Endothelial cell (in vitro differentiated cells): ENCODE measurements at regions not wholly inside any gene's neighbourhood (a gene's known extent, or its start where the extent isn't known, plus 50 kb on each side); places are given as distances from the start of the nearest gene placed in this dataset.

ENCODE experiments used
- DNase-seq: peaks from one replicate; pipeline ENCODE4 v3.0.0; 2021; ENCODE audit warnings: low spot score
- H3K27ac Mint-ChIP-seq: one replicate; pipeline ENCODE4 v1.8.0; 2021; ENCODE audit warnings: mixed read lengths, inconsistent platforms; ENCODE audit not compliant: unreplicated experiment
- H3K27me3 Mint-ChIP-seq: one replicate; pipeline ENCODE4 v1.8.0; 2021; ENCODE audit warnings: mild to moderate bottlenecking, moderate library complexity, mixed read lengths, inconsistent platforms; ENCODE audit not compliant: unreplicated experiment
- H3K36me3 Mint-ChIP-seq: one replicate; pipeline ENCODE4 v1.8.0; 2021; ENCODE audit warnings: mild to moderate bottlenecking, low read depth, mixed read lengths, inconsistent platforms; ENCODE audit not compliant: unreplicated experiment
- H3K4me1 Mint-ChIP-seq: one replicate; pipeline ENCODE4 v1.8.0; 2021; ENCODE audit warnings: mild to moderate bottlenecking, mixed read lengths, inconsistent platforms; ENCODE audit not compliant: unreplicated experiment
- H3K4me3 Mint-ChIP-seq: one replicate; pipeline ENCODE4 v1.8.0; 2021; ENCODE audit warnings: mild to moderate bottlenecking, mixed read lengths, inconsistent platforms; ENCODE audit not compliant: unreplicated experiment
- H3K9me3 Mint-ChIP-seq: one replicate; pipeline ENCODE4 v1.8.0; 2021; ENCODE audit warnings: mixed read lengths, inconsistent platforms; ENCODE audit not compliant: unreplicated experiment
- TF ChIP-seq, protein P1 (sequence below): fragments of 200-600 bp; sonication (generic); IDR thresholded peaks from one replicate; pipeline ENCODE4 v1.5.0; 2021; ENCODE audit warnings: antibody characterized with exemption; ENCODE audit not compliant: unreplicated experiment

DNA sequence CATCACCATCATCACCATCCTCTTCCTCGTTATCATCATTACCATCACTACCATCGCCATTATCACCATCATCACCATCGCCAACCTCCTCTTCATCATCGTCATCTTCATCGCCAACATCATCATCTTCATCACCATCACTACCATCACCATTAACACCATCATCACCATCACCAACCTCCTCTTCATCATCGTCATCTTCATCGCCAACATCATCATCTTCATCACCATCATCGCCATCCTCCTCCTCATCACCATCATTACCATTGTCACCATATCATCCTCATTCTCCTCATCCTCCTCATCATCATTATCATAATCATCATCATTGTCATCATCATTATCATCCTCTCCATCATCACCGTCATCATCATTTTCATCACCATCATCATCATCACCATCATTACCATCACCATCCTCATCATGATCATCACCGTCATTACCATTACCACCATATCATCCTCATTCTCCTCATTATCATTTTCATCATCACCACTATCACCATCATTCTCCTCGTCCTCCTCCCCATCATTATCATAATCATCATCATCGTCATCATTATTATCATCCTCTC lies 1498.7 kb downstream of the TBC1D22A start:
- H3K9me3 Mint-ChIP-seq = no peaks in the 10 kb centered on the region
- no peak overlapping the region for H3K27ac Mint-ChIP-seq
- peaks cover 2% of the 10 kb centered on the region for H3K27me3 Mint-ChIP-seq
- H3K36me3 Mint-ChIP-seq = no peaks in the 10 kb centered on the region
- TF ChIP-seq, protein P1, sequence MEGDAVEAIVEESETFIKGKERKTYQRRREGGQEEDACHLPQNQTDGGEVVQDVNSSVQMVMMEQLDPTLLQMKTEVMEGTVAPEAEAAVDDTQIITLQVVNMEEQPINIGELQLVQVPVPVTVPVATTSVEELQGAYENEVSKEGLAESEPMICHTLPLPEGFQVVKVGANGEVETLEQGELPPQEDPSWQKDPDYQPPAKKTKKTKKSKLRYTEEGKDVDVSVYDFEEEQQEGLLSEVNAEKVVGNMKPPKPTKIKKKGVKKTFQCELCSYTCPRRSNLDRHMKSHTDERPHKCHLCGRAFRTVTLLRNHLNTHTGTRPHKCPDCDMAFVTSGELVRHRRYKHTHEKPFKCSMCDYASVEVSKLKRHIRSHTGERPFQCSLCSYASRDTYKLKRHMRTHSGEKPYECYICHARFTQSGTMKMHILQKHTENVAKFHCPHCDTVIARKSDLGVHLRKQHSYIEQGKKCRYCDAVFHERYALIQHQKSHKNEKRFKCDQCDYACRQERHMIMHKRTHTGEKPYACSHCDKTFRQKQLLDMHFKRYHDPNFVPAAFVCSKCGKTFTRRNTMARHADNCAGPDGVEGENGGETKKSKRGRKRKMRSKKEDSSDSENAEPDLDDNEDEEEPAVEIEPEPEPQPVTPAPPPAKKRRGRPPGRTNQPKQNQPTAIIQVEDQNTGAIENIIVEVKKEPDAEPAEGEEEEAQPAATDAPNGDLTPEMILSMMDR = no peak
- no peak overlapping the region for H3K4me3 Mint-ChIP-seq
- no peak for DNase-seq
- no peaks in the 10 kb centered on the region for H3K4me1 Mint-ChIP-seq

DNA sequence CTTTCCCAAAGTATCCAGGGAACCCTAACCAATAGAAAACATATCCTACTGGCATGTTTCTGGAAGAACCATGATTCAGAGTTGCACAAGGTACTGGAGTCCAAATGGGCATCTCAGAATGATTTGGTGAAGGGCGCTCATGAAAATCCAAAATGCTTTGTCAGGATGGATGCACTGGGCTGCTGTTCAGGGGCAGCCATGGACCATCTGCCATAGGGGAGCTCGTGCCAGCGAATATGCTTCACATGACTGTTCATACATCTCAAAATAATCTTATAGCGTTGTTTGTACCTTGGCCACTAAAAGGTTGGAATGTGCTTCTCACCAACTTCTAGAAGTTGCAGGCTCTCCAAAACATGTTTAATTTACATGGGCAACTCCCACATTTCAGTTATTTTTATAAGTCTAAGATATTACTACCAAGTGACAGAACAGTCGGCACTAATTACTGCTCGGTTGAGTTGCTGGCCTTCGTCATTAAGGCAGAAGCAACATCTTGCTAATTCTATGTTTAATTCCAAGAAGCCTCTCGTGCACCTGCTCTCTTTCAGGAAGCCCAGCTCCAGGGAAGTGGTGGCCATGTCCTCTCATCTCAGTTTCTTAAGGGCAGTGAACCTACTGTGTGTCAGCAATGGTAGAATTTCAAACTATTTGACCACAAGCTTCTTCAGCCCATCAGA lies 1497.7 kb downstream of the TBC1D22A start:
- Mint-ChIP-seq H3K36me3 (no peaks in the 10 kb centered on the region), H3K27ac (no peak overlapping the region), H3K4me1 (no peaks in the 10 kb centered on the region), H3K27me3 (peaks cover 2% of the 10 kb centered on the region), H3K4me3 (no peak overlapping the region), H3K9me3 (no peaks in the 10 kb centered on the region)
- TF ChIP-seq, protein P1 = no peak
- no peak for DNase-seq

DNA sequence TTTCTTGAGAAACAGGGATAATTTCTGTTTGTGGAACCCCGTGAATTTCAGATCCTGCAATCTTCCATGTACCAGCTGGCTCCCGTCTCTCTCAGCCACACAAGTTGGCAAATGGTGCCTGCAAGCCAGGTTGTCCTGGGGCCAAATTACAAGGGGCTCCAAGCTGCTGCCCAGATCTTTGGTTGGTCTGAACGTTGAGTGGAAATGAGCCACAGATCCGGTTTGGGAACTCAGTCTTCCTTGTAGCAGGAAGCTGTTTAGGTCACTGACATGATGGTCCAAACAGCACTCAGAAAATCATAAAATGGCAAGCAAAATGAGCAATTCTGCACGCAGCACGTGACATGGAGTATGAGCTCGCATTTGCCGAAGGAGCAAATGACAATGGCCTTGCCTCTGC lies 1496.4 kb downstream of the TBC1D22A start:
- H3K4me3 Mint-ChIP-seq = no peak overlapping the region
- TF ChIP-seq, protein P1 = no peak
- no peaks in the 10 kb centered on the region for H3K9me3 Mint-ChIP-seq

DNA sequence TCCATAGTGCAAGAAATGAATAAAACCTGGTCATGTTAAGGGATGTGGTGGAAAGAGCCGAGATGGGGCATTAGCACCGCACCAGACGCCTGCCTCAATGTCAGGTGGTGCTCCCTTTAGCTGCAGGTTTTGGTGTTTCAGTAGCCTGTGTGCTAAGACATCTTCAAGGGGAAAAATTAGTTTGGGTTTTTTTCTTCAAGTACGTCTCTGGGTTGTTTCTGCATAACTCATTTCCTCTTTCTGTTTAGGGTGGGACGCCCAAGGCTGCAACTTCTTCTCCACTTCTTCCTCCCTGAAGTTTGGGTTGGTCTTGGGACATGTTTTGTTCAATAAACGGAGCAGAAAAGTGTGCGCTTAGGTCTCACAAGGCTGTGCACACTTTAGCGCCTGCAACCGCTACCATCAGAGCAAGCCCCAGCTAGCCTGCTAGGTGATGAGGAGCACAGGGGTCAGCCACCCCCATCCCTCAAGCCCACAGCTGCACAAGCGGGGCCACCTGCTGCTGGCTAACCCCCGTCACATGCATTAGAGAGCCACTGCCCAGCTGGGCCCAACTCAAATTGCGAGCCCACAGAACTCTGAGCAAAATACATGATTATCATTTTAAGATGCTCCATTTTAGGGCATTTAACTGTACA lies 1495.7 kb downstream of the TBC1D22A start:
- H3K27me3 Mint-ChIP-seq = peaks cover 3% of the 10 kb centered on the region

More for the DNA sequence above, 1496.4 kb downstream of the TBC1D22A start:
- H3K4me1 Mint-ChIP-seq = no peaks in the 10 kb centered on the region
- H3K27ac Mint-ChIP-seq = no peak overlapping the region
- H3K27me3 Mint-ChIP-seq = peaks cover 2% of the 10 kb centered on the region
- no peak for DNase-seq
- no peaks in the 10 kb centered on the region for H3K36me3 Mint-ChIP-seq

More for the DNA sequence above, 1495.7 kb downstream of the TBC1D22A start:
- no peaks in the 10 kb centered on the region for H3K9me3 Mint-ChIP-seq
- no peak overlapping the region for H3K4me3 Mint-ChIP-seq
- H3K27ac Mint-ChIP-seq = no peak overlapping the region
- TF ChIP-seq, protein P1 = no peak
- H3K36me3 Mint-ChIP-seq = no peaks in the 10 kb centered on the region
- H3K4me1 Mint-ChIP-seq = no peaks in the 10 kb centered on the region
- no peak for DNase-seq
